ENCODE measurements at regions not wholly inside any gene's neighbourhood (a gene's known extent, or its start where the extent isn't known, plus 50 kb on each side); places are given as distances from the start of the nearest gene placed in this dataset.

DNA sequence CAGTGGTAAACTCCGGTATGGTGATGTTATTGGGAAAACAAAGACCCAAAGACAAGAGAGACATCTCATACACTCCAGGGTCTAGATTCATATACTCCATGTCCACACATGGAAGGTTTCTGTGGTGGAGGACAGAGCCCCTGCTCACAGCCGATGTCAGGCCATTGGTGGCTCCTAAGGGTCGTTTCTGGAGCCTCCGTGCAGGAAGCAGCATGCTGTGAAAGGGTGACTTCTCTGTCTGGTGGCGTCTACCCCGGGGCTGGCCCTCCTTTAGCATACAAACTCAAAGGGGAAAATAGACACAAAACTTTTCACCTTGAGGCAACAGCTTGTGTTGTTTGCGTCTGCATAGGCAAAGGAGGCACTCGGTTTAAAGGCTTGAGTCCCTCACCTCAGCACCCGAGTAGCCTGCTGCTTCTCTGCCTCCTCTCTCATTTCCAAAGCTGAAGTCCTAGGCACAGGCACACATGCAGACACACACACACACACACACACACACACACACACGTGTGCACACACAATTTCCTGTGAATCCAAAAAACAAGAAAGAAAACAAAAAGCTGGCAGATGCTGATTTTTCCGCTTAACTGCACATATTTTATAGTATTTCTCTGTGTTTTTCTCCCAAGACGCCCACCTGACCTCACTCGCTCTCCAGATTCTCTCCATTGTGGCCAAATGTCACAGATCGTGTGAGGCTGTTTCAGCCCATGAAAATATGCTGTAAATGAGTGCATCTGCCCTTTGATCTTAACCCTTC lies 601.4 kb upstream of the MGMT start:
- TF ChIP-seq POLR2A (IDR thresholded peaks at IDR 0.05; ENCODE audit: low read depth, low read length) (no peak), SPI1 (IDR thresholded peaks at IDR 0.05; ENCODE audit: low read depth, low read length) (no peak)

Measured in GM12891 (cell line).